ENCODE measurements at regions not wholly inside any gene's neighbourhood (a gene's known extent, or its start where the extent isn't known, plus 50 kb on each side); places are given as distances from the start of the nearest gene placed in this dataset.
"Not testable (repeated sequence)": the region's sequence is repeated elsewhere in the genome, so short reads cannot be mapped to it uniquely, and the experiment has no call there.

DNA sequence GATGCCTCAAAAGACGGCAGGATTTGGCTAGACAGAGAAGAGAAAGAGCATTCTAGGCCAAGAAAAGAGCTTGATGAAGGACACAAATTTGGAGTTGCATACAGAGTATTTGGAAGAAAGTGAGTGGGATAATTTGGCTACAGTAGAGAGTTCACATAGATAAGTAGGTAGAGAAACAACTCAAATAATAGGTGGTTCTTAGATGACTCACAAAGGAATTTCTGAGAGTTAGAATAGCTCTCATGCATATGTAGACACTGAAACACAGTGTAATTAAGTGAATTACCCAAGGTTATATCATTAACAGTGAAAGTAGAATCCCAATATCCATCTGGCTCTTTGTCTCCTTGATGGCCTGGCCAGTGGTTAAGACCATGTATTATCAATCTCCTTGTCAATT is 228.6 kb upstream of the DDI1 start:
- POLR2A ChIA-PET = interaction anchor here (0.6 kb wide), 1 partner anchor 37 kb away, joined by 3 read pairs; no protein-coding TSS in a partner anchor
- no peak for DNase-seq (ENCODE audit: low read depth)

DNA sequence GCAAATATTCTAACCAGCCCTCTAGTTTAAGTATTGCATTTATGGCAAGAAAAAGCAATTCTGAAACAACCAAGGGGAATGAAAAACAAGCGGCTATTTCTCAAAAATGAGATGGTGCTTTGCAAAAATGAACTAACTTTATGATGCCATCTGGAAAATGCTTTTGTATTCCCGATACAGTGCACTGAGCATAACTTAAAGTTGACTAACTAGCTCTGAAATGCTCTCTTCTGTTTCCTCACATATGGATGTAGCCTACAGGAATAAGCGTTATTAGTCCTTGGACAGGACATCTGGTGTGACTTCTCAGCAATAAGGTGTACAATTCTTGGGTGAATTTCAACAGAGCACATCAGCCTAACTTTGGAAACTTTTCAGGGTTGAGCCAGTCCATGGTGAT is 228.2 kb upstream of the DDI1 start:
- no peaks in the 10 kb centered on the region for H3K27me3 ChIP-seq (ENCODE audit: control insufficient read depth, insufficient read depth, low read length)
- no peaks in the 10 kb centered on the region for H3K36me3 ChIP-seq (ENCODE audit: control insufficient read depth, insufficient read depth, low read length)
- CTCF ChIA-PET = no interaction called here
- POLR2A ChIA-PET = interaction anchor here (0.6 kb wide), 1 partner anchor 38 kb away, joined by 3 read pairs; no protein-coding TSS in a partner anchor
- H3K4me3 ChIP-seq (ENCODE audit: low read depth, low read length) = no peak overlapping the region
- no peak for DNase-seq (ENCODE audit: low read depth)
- TF ChIP-seq, protein P1, sequence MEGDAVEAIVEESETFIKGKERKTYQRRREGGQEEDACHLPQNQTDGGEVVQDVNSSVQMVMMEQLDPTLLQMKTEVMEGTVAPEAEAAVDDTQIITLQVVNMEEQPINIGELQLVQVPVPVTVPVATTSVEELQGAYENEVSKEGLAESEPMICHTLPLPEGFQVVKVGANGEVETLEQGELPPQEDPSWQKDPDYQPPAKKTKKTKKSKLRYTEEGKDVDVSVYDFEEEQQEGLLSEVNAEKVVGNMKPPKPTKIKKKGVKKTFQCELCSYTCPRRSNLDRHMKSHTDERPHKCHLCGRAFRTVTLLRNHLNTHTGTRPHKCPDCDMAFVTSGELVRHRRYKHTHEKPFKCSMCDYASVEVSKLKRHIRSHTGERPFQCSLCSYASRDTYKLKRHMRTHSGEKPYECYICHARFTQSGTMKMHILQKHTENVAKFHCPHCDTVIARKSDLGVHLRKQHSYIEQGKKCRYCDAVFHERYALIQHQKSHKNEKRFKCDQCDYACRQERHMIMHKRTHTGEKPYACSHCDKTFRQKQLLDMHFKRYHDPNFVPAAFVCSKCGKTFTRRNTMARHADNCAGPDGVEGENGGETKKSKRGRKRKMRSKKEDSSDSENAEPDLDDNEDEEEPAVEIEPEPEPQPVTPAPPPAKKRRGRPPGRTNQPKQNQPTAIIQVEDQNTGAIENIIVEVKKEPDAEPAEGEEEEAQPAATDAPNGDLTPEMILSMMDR (IDR thresholded peaks at IDR 0.05; ENCODE audit: insufficient read depth, low read depth, low read length) = no peak

More for the DNA sequence above, 228.6 kb upstream of the DDI1 start:
- no peaks in the 10 kb centered on the region for H3K36me3 ChIP-seq (ENCODE audit: control insufficient read depth, insufficient read depth, low read length)
- H3K4me3 ChIP-seq (ENCODE audit: low read depth, low read length) = no peak overlapping the region
- CTCF ChIA-PET = no interaction called here
- TF ChIP-seq, protein P1 (IDR thresholded peaks at IDR 0.05; ENCODE audit: insufficient read depth, low read depth, low read length) = no peak
- H3K27me3 ChIP-seq (ENCODE audit: control insufficient read depth, insufficient read depth, low read length) = no peaks in the 10 kb centered on the region

DNA sequence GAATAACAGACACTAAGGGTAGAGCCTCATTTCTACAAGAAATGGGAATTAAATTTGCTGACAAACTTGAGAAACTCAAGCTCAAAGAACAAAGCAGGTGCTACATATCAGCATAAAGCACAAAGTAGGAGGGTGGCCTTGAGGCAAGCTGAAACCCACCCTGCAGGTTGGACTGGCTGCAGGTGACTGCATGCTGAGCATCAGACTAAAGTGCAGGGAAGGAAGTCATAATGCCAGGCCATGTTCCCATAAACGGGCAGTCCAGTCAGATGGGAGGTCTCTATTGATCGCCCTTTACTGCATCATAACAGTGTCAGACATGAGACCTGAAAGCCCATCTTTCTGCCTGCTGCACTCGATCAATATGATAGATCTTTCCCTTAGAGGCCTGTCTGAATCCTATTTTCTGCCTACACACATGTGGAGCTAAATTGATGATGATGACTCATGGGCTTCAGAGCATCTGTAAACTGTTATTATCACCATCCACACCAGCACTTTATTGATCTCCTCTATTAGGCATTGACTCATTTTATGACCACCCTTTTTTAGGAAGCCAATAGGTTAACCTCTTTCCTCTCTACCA is 224.5 kb upstream of the DDI1 start:
- TF ChIP-seq, protein P1 (IDR thresholded peaks at IDR 0.05; ENCODE audit: insufficient read depth, low read depth, low read length) = no peak
- no peaks in the 10 kb centered on the region for H3K36me3 ChIP-seq (ENCODE audit: control insufficient read depth, insufficient read depth, low read length)
- H3K4me3 ChIP-seq (ENCODE audit: low read depth, low read length) = no peak overlapping the region
- ChIA-PET POLR2A (no interaction called here), CTCF (interaction anchor here (0.9 kb wide), 1 partner anchor 10 kb away, joined by 3 read pairs; no protein-coding TSS in a partner anchor)
- H3K27me3 ChIP-seq (ENCODE audit: control insufficient read depth, insufficient read depth, low read length) = no peaks in the 10 kb centered on the region
- DNase-seq (ENCODE audit: low read depth) = no peak

DNA sequence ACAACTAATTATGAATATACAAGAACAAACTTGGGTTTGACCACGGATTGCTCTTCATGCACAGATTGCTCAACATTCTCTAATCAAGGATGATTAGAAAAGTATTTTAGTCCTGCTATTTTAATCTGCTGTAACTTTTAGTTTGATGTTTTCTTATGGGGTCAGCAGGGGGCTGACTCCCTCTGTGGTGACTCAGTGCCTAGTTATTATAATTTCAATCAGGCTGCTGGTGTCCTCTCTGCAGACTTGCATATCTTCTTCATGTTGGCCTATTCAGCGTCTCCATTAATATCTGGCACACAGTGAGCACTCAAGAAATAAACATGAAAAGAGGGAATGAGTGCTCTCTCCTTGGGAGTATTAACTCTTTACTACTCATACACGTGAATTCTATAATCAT is 223.8 kb upstream of the DDI1 start:
- Histone ChIP-seq H3K27me3 (ENCODE audit: control insufficient read depth, insufficient read depth, low read length) (no peaks in the 10 kb centered on the region), H3K4me3 (ENCODE audit: low read depth, low read length) (no peak overlapping the region), H3K36me3 (ENCODE audit: control insufficient read depth, insufficient read depth, low read length) (no peaks in the 10 kb centered on the region)
- TF ChIP-seq, protein P1 (IDR thresholded peaks at IDR 0.05; ENCODE audit: insufficient read depth, low read depth, low read length) = no peak
- POLR2A ChIA-PET = no interaction called here
- no peak for DNase-seq (ENCODE audit: low read depth)
- CTCF ChIA-PET = no interaction called here

DNA sequence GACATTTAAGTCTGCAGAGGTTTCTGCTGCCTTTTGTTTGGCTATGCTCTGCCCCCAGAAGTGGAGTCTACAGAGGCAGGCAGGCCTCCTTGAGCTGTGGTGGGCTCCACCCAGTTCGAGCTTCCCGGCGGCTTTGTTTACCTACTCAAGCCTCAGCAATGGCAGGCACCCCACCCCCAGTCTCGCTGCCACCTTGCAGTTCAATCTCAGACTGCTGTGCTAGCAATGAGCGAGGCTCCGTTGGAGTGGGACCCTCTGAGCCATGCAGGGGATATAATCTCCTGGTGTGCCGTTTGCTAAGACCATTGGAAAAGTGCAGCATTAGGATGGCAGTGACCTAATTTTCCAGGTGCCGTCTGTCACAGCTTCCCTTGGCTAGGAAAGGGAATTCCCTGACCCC is 216.1 kb upstream of the DDI1 start:
- H3K36me3 ChIP-seq (ENCODE audit: control insufficient read depth, insufficient read depth, low read length); CTCF ChIA-PET; H3K27me3 ChIP-seq (ENCODE audit: control insufficient read depth, insufficient read depth, low read length); POLR2A ChIA-PET; DNase-seq (ENCODE audit: low read depth); H3K4me3 ChIP-seq (ENCODE audit: low read depth, low read length): not testable (repeated sequence)

DNA sequence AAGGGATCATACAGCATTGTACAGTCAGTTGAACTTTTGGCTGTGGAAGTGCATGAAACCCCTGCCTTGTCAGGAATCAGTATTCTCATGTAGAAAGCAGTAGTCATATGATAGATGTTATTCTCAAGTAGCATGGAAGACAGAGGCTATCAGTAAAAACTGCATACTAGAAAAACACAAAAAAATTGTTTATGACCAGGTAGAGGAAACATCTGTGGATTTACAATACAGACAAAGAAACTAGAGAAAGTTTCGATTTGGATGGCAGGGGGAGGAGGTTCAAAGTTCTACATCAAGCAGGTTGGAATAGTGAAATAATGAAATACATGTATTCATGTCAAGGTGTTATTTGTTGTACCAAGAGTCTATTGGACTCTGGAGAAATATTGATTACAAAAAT is 212.3 kb upstream of the DDI1 start:
- TF ChIP-seq, protein P1 (IDR thresholded peaks at IDR 0.05; ENCODE audit: insufficient read depth, low read depth, low read length) = no peak
- Histone ChIP-seq H3K36me3 (ENCODE audit: control insufficient read depth, insufficient read depth, low read length) (no peaks in the 10 kb centered on the region), H3K27me3 (ENCODE audit: control insufficient read depth, insufficient read depth, low read length) (no peaks in the 10 kb centered on the region), H3K4me3 (ENCODE audit: low read depth, low read length) (no peak overlapping the region)
- ChIA-PET CTCF (no interaction called here), POLR2A (no interaction called here)
- no peak for DNase-seq (ENCODE audit: low read depth)
